CD4-positive, CD25-positive, alpha-beta regulatory T cell (primary cell): ENCODE measurements at regions not wholly inside any gene's neighbourhood (a gene's known extent, or its start where the extent isn't known, plus 50 kb on each side); places are given as distances from the start of the nearest gene placed in this dataset.
"Not testable (repeated sequence)": the region's sequence is repeated elsewhere in the genome, so short reads cannot be mapped to it uniquely, and the experiment has no call there.

ENCODE experiments used
- ATAC-seq, 2 donors: fragments of 150-1000 bp; cut with Tn5 transposase; one replicate each; pipeline ENCODE4 v1.10.0; 2021; ENCODE audit warnings: low read depth in 2 of 2, moderate number of reproducible peaks in 2 of 2, moderate library complexity in 1 of 2
- DNase-seq, 3 donors: peaks; one replicate each; pipeline versions ENCODE4 v3.0.0 to v3.0.0-alpha.2; 2012 to 2022; ENCODE audit warnings: mixed read lengths in 1 of 3
- H3K27ac ChIP-seq: one replicate; pipeline ENCODE4 v1.7.0; 2013; ENCODE audit warnings: mild to moderate bottlenecking, low read length; ENCODE audit not compliant: insufficient read depth, poor library complexity, severe bottlenecking
- H3K27me3 ChIP-seq: one replicate; pipeline ENCODE4 v1.7.0; 2013; ENCODE audit warnings: low read length; ENCODE audit not compliant: control insufficient read depth, insufficient read depth
- H3K36me3 ChIP-seq: one replicate; pipeline ENCODE4 v1.7.0; 2013; ENCODE audit warnings: mild to moderate bottlenecking, low read length, moderate library complexity; ENCODE audit not compliant: control insufficient read depth, insufficient read depth
- H3K4me1 ChIP-seq: 2 replicates; pipeline ENCODE4 v1.7.0; 2013; ENCODE audit warnings: mild to moderate bottlenecking, low read length; ENCODE audit not compliant: insufficient read depth, control insufficient read depth, poor library complexity, severe bottlenecking
- H3K4me3 ChIP-seq: one replicate; pipeline ENCODE4 v1.7.0; 2013; ENCODE audit warnings: low read depth, mild to moderate bottlenecking, low read length, moderate library complexity
- H3K9me3 ChIP-seq, 2 experiments: 1 replicate in 1 of 2; 2 replicates in 1 of 2; pipeline ENCODE4 v1.7.0; 2013; ENCODE audit warnings: low read length in 2 of 2, mild to moderate bottlenecking in 1 of 2, moderate library complexity in 1 of 2; ENCODE audit not compliant: control insufficient read depth in 2 of 2
- H3K27ac Mint-ChIP-seq, 3 donors: one replicate each; pipeline ENCODE4 v1.8.0; 2020 to 2022; ENCODE audit warnings: mild to moderate bottlenecking in 3 of 3, mixed read lengths in 3 of 3, moderate library complexity in 2 of 3
- H3K27me3 Mint-ChIP-seq: one replicate; pipeline ENCODE4 v1.8.0; 2022; ENCODE audit warnings: mild to moderate bottlenecking, mixed read lengths
- H3K36me3 Mint-ChIP-seq: one replicate; pipeline ENCODE4 v1.8.0; 2020; ENCODE audit warnings: mixed read lengths
- H3K4me1 Mint-ChIP-seq, 4 donors: one replicate each; pipeline ENCODE4 v1.8.0; 2020 to 2022; ENCODE audit warnings: mixed read lengths in 4 of 4, mild to moderate bottlenecking in 1 of 4
- H3K4me3 Mint-ChIP-seq, 4 donors: one replicate each; pipeline ENCODE4 v1.8.0; 2020 to 2022; ENCODE audit warnings: mild to moderate bottlenecking in 4 of 4, mixed read lengths in 4 of 4, moderate library complexity in 3 of 4
- H3K9me3 Mint-ChIP-seq, 7 donors: one replicate each; pipeline ENCODE4 v1.8.0; 2020 to 2022; ENCODE audit warnings: mixed read lengths in 7 of 7, mild to moderate bottlenecking in 3 of 7, moderate library complexity in 2 of 7

DNA sequence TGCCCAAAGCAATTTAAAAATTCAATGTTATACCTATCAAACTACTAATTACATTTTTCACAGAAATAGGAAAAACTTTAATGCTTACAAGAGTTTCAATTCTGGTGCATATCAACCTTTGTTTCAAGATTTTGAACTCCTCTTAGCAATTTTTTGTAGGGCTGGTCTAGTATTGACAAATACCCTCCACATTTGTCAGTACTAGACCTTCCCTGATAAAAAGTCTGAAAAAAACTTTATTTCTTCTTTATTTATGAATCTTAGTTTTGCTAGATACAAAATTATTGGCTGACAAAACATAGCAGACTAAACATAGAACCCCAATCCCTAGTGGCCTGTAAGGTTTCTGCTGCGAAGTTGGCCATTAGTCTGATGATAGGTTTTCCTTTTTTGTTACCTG, 1804.9 kb downstream of the EFNA5 start:
- Mint-ChIP-seq H3K4me3 (no peak overlapping the region), H3K27ac (no peak overlapping the region), H3K4me1 (peaks cover 0 to 6% (median 0%) of the 10 kb centered on the region in 4 donors), H3K9me3 (peaks cover 0 to 26% (median 8%) of the 10 kb centered on the region in 7 donors), H3K36me3 (no peaks in the 10 kb centered on the region), H3K27me3 (no peaks in the 10 kb centered on the region)
- no peaks in the 10 kb centered on the region for H3K27me3 ChIP-seq
- H3K36me3 ChIP-seq, result no peaks in the 10 kb centered on the region
- no peak overlapping the region for H3K27ac ChIP-seq
- peaks cover 2 to 3% of the 10 kb centered on the region in 2 experiments for H3K9me3 ChIP-seq
- ATAC-seq (no peak), DNase-seq (no peak)
- no peak overlapping the region for H3K4me3 ChIP-seq
- H3K4me1 ChIP-seq, result no peaks in the 10 kb centered on the region

DNA sequence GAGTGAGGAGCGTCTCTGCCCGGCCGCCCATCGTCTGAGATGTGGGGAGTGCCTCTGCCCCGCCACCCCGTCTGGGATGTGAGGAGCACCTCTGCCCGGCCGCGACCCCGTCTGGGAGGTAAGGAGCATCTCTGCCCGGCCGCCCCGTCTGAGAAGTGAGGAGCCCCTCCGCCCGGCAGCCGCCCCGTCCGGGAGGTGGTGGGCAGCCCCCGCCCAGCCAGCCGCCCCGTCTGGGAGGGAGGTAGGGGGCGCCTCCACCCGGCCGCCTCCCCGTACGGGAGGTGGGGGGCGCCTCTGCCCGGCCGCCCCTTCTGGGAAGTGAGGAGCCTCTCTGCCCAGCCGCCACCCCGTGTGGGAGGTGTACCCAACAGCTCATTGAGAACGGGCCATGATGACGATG, 1811.4 kb downstream of the EFNA5 start:
- not testable (repeated sequence) for H3K4me3 Mint-ChIP-seq, H3K27ac ChIP-seq, H3K27me3 Mint-ChIP-seq, H3K4me1 ChIP-seq, H3K36me3 ChIP-seq, H3K9me3 ChIP-seq, DNase-seq, H3K4me3 ChIP-seq, H3K27ac Mint-ChIP-seq, H3K36me3 Mint-ChIP-seq, ATAC-seq, H3K27me3 ChIP-seq, H3K4me1 Mint-ChIP-seq
- peaks cover 2 to 24% (median 12%) of the 10 kb centered on the region in 7 donors for H3K9me3 Mint-ChIP-seq

DNA sequence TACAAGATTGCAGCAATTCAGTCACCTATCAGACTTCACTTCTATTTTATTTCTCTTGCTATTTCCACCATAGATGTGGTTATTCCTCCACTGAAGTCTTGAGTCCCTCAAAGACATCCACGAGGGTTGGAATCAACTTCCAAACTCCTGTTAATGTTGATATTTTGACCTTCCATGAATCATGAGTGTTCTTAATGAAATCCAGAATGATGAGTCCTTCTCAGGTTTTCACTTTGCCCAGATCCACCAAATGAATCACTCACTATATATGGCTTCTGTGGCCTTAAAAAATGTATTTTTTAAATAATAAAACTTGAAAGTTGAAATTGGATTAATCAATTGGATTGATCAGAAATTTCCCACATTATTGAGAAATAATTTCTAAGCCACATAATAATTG, 1821.0 kb downstream of the EFNA5 start:
- H3K27me3 Mint-ChIP-seq, result no peaks in the 10 kb centered on the region
- ATAC-seq (no peak), DNase-seq (no peak)
- Histone ChIP-seq H3K4me1 (no peaks in the 10 kb centered on the region), H3K9me3 (no peaks in the 10 kb centered on the region), H3K4me3 (no peak overlapping the region), H3K36me3 (no peaks in the 10 kb centered on the region), H3K27ac (no peak overlapping the region), H3K27me3 (no peaks in the 10 kb centered on the region)
- peaks cover 0 to 10% (median 4%) of the 10 kb centered on the region in 7 donors for H3K9me3 Mint-ChIP-seq
- no peaks in the 10 kb centered on the region for H3K4me1 Mint-ChIP-seq
- no peak overlapping the region for H3K27ac Mint-ChIP-seq
- H3K36me3 Mint-ChIP-seq, result no peaks in the 10 kb centered on the region
- H3K4me3 Mint-ChIP-seq, result no peak overlapping the region

DNA sequence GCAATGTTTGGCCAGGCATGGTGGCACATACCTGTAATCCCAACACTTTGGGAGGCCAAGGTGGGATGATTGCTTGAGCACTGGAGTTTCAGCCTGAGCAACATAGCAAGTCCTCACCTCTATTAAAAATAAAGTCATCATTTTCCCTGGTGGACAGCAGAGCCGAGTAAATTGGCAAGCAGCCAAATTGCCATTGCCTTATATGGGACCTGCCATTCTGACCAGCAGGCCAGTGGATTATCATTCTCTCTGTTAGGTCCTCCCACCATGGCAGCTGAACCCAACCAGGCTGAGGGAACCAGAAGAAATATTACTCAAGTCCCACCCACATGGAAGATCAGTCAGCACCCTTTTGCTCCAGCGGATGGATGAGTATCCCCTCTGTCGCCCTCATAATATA, 1829.9 kb downstream of the EFNA5 start:
- Mint-ChIP-seq H3K4me3 (no peak overlapping the region), H3K36me3 (no peaks in the 10 kb centered on the region), H3K27me3 (no peaks in the 10 kb centered on the region), H3K27ac (no peak overlapping the region), H3K9me3 (peaks cover 4 to 36% (median 8%) of the 10 kb centered on the region in 7 donors), H3K4me1 (peaks cover 0 to 4% (median 0%) of the 10 kb centered on the region in 4 donors)
- Histone ChIP-seq H3K27me3 (no peaks in the 10 kb centered on the region), H3K36me3 (no peaks in the 10 kb centered on the region), H3K4me3 (no peak overlapping the region), H3K4me1 (no peaks in the 10 kb centered on the region), H3K9me3 (peaks cover 1 to 5% of the 10 kb centered on the region in 2 experiments), H3K27ac (no peak overlapping the region)
- DNase-seq (no peak), ATAC-seq (no peak)

DNA sequence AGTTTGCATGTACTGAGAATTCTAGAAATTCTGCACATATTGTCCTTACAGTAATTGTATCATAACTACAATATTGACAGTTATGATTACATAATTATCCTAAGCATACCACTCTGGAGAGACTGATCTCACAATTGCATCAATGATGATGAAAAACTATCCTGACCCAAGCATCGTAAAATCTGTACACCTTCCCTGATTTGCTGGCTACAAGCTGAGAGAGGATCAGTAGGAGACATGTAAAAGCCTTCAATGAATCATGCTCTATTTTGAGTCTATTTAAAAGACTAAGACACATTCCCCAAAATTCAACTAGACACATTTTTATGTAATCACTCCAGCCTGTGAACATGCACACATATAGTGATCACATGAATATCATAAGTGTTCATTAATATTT, 1833.8 kb downstream of the EFNA5 start:
- no peak for DNase-seq
- Histone ChIP-seq H3K27me3 (no peaks in the 10 kb centered on the region), H3K27ac (no peak overlapping the region), H3K4me3 (no peak overlapping the region), H3K4me1 (no peaks in the 10 kb centered on the region), H3K36me3 (no peaks in the 10 kb centered on the region), H3K9me3 (peaks cover 0 to 3% of the 10 kb centered on the region in 2 experiments)
- H3K27ac Mint-ChIP-seq, result no peak overlapping the region
- peaks cover 0 to 4% (median 0%) of the 10 kb centered on the region in 4 donors for H3K4me1 Mint-ChIP-seq
- peaks cover 4 to 36% (median 9%) of the 10 kb centered on the region in 7 donors for H3K9me3 Mint-ChIP-seq
- no peaks in the 10 kb centered on the region for H3K27me3 Mint-ChIP-seq
- no peak overlapping the region for H3K4me3 Mint-ChIP-seq
- H3K36me3 Mint-ChIP-seq, result no peaks in the 10 kb centered on the region
- ATAC-seq, result no peak

DNA sequence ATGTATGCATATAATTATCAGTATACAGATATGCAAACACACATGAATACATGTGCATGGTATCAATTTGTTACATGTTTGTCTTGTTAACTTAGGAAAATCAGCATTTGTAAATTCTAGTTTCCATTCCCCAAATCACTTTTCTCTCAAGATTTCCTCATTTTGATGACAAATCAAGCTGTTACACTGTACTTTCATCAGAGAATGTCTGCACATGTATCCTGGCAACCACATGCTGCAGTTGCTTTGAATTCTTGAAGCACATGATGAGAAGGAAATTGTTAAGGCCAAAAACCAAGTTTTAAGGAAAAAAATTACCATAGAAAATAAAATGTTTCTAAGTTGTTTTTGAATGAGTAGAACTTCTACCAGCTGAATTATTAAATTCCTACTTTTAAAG, 1834.5 kb downstream of the EFNA5 start:
- H3K27me3 ChIP-seq, result no peaks in the 10 kb centered on the region
- no peaks in the 10 kb centered on the region for H3K4me1 ChIP-seq
- H3K4me3 ChIP-seq, result no peak overlapping the region
- no peak for ATAC-seq
- peaks cover 0 to 3% of the 10 kb centered on the region in 2 experiments for H3K9me3 ChIP-seq
- Mint-ChIP-seq H3K4me3 (no peak overlapping the region), H3K36me3 (no peaks in the 10 kb centered on the region), H3K4me1 (peaks cover 0 to 4% (median 0%) of the 10 kb centered on the region in 4 donors), H3K9me3 (peaks cover 4 to 35% (median 9%) of the 10 kb centered on the region in 7 donors), H3K27me3 (no peaks in the 10 kb centered on the region), H3K27ac (no peak overlapping the region)
- no peak overlapping the region for H3K27ac ChIP-seq
- DNase-seq, result no peak
- H3K36me3 ChIP-seq, result no peaks in the 10 kb centered on the region

DNA sequence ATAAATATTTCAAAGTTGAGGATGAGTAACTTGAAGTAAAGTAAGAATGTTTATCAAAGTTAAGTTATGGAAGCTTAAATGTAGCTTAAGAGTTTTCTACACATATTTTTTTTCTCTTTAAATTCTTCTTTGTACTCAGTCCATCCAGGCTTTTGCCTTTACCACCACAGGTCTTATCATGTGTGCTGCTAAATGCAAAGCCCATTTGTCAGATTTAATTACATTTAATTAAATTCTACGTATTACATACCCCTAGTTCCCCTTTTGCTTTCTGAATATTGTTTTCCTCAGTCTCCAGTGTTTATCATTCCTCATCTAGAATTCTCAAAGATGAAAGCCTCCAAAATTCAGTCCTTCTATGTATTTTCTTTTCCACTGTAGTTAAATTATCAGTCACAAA, 1841.9 kb downstream of the EFNA5 start:
- Histone ChIP-seq H3K4me3 (no peak overlapping the region), H3K9me3 (peaks cover 0 to 2% of the 10 kb centered on the region in 2 experiments), H3K27me3 (no peaks in the 10 kb centered on the region), H3K27ac (no peak overlapping the region), H3K4me1 (no peaks in the 10 kb centered on the region), H3K36me3 (no peaks in the 10 kb centered on the region)
- ATAC-seq (no peak), DNase-seq (no peak)
- Mint-ChIP-seq H3K4me1 (no peaks in the 10 kb centered on the region), H3K27me3 (no peaks in the 10 kb centered on the region), H3K36me3 (no peaks in the 10 kb centered on the region), H3K9me3 (peaks cover 0 to 7% (median 3%) of the 10 kb centered on the region in 7 donors), H3K4me3 (no peak overlapping the region), H3K27ac (no peak overlapping the region)

DNA sequence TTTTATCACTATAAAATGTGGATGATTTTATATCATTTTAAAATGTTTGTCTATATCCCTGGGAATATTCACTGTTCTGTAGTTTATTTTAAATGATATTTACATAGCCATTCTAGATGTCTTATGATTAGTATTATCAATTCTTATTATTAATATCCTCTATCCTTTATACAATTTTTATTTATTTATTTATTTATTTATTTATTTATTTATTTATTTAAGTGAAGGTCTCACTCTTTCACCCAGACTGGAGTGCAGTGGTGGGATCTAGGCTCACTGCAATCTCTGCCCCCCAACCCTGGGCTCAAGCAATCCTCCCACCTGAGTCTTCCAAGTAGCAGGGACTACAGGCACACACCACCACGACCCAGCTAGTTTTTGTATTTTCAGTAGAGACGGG, 1848.9 kb downstream of the EFNA5 start:
- Histone ChIP-seq H3K4me1 (no peaks in the 10 kb centered on the region), H3K4me3 (no peak overlapping the region), H3K36me3 (no peaks in the 10 kb centered on the region), H3K27me3 (no peaks in the 10 kb centered on the region), H3K27ac (no peak overlapping the region), H3K9me3 (no peaks in the 10 kb centered on the region)
- Mint-ChIP-seq H3K27ac (no peak overlapping the region), H3K27me3 (no peaks in the 10 kb centered on the region), H3K36me3 (no peaks in the 10 kb centered on the region), H3K4me3 (no peak overlapping the region), H3K4me1 (no peaks in the 10 kb centered on the region), H3K9me3 (peaks cover 0 to 11% (median 3%) of the 10 kb centered on the region in 7 donors)
- no peak for ATAC-seq
- no peak for DNase-seq
